ENCODE measurements at regions not wholly inside any gene's neighbourhood (a gene's known extent, or its start where the extent isn't known, plus 50 kb on each side); places are given as distances from the start of the nearest gene placed in this dataset.

DNA sequence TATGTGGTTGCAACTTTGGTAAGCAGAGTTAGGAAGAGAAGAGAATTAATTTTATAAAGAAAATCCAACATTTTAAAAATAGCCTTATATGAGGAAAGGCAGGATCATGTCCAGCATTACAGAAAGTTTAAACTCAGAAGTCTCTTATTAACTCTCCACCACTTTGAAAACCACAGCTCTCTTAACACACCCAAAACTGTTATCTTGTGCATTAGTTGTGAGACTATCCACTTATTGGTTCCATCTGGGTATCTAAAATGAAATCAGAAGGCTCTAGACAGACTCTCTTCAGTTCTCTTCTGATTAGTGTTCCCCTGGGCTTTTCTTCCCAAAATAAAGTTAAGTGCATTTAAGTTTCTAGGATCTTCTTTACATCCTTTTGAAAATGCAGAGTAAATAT is 251.5 kb downstream of the TXNL1 start:
- no peak for DNase-seq (ENCODE audit: low read depth)
- TF ChIP-seq, protein P1, sequence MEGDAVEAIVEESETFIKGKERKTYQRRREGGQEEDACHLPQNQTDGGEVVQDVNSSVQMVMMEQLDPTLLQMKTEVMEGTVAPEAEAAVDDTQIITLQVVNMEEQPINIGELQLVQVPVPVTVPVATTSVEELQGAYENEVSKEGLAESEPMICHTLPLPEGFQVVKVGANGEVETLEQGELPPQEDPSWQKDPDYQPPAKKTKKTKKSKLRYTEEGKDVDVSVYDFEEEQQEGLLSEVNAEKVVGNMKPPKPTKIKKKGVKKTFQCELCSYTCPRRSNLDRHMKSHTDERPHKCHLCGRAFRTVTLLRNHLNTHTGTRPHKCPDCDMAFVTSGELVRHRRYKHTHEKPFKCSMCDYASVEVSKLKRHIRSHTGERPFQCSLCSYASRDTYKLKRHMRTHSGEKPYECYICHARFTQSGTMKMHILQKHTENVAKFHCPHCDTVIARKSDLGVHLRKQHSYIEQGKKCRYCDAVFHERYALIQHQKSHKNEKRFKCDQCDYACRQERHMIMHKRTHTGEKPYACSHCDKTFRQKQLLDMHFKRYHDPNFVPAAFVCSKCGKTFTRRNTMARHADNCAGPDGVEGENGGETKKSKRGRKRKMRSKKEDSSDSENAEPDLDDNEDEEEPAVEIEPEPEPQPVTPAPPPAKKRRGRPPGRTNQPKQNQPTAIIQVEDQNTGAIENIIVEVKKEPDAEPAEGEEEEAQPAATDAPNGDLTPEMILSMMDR (conservative IDR thresholded peaks at IDR 0.05; ENCODE audit: low read length), result no peak
- no peak overlapping the region for H3K4me3 ChIP-seq (ENCODE audit: low read length)

DNA sequence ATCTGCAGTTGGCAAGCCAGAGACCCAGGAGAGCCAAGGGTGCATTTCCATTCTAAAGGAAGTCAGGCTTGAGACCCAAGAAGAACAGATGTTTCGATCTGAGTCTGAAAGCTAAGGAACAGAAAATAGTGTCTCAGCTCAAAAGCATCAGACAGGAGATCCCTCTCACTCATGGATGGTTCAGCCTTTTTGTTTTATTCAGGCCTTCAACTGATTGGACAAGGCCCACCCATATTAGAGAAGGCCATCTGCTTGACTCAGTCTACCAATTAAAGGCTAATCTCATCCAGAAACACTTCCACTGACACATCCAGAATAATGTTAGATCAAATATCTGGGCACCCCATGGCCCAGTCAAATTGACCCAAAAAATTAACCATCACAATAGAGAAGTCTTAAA is 255.0 kb downstream of the TXNL1 start:
- TF ChIP-seq, protein P1 (conservative IDR thresholded peaks at IDR 0.05; ENCODE audit: low read length), result no peak
- DNase-seq (ENCODE audit: low read depth), result no peak
- no peak overlapping the region for H3K4me3 ChIP-seq (ENCODE audit: low read length)

DNA sequence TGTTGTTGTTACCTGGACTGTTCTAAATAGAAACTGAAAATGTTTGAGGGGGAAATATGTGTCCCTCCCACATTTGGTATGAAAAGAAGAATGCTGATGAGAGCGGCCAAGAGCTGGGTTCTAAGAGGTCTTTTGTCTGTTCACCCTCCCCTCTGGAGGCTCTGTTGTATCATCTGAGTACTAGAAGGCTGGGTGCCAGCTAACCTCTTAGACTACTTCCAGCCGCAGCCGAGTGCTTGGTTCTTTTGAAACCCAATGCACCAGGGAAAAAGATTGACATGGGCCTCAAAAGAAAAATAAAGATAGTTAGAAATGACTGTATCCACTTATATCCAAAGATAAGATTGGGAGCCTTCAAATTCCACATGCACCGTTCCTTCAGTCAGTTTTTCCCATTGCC is 255.9 kb downstream of the TXNL1 start:
- no peak overlapping the region for H3K4me3 ChIP-seq (ENCODE audit: low read length)
- TF ChIP-seq, protein P1 (conservative IDR thresholded peaks at IDR 0.05; ENCODE audit: low read length), result no peak
- peak; percentile 51 for DNase-seq (ENCODE audit: low read depth)

DNA sequence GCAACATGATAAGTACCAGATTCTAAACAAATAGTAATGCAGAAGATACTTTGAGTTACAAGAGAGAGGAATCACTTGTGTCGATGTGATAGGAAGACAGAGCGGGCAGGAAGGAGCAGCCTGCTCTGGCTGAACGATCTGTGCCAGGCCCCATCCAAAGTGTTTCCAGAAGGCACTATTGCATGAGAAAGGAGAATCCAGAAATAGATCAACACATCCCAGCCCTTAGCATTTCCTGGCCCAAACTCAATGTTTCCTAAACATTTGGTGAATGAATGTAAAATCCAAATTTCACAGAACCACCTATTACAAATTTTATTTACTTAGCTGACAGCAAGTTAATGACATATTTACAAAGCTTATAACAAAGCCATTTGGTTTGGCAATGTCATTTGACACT is 257.2 kb downstream of the TXNL1 start:
- no peak overlapping the region for H3K4me3 ChIP-seq (ENCODE audit: low read length)
- TF ChIP-seq, protein P1 (conservative IDR thresholded peaks at IDR 0.05; ENCODE audit: low read length), result no peak
- peak; percentile 73 for DNase-seq (ENCODE audit: low read depth)

DNA sequence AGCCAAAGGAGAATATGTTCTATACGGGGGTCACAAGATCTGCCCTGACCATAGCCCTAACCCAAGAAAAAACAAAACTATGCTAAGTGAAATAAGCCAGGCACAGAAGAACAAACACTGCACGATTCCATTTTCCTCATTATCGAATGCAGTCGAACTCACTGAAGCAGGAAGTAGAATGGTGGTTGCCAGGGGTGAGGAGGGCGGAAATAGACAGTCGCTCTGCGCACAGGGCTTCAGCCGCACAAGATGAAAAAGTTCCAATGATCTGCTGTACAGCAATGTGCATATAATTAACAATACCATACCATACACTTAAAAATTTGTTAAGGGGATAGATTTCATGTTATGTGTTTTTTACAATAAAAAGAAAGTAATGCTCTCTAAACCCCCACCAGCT is 257.7 kb downstream of the TXNL1 start:
- DNase-seq (ENCODE audit: low read depth), result peak; percentile 57
- TF ChIP-seq, protein P1 (conservative IDR thresholded peaks at IDR 0.05; ENCODE audit: low read length), result no peak
- H3K4me3 ChIP-seq (ENCODE audit: low read length), result no peak overlapping the region

DNA sequence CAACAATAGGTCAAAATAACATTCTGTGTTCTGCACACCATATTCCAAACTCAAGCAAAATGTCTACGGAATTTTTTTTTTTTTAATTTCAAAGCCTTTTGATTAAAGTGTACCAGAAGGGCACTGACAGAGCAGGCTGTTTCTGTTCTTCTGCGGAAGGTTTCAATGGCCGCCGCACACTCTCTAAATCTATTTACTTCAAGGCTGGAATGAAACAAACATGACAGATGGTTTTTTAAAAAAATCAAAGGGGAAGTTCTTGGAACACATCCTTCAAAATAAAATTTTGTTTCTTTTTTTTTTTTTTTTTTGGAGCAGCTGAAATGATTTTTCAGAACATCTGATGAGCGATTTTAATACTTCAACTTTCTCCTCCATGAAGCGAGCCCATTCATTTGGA is 259.1 kb downstream of the TXNL1 start:
- TF ChIP-seq, protein P1 (conservative IDR thresholded peaks at IDR 0.05; ENCODE audit: low read length), result no peak
- H3K4me3 ChIP-seq (ENCODE audit: low read length), result peak overlapping the region; percentile 51
- no peak for DNase-seq (ENCODE audit: low read depth)

DNA sequence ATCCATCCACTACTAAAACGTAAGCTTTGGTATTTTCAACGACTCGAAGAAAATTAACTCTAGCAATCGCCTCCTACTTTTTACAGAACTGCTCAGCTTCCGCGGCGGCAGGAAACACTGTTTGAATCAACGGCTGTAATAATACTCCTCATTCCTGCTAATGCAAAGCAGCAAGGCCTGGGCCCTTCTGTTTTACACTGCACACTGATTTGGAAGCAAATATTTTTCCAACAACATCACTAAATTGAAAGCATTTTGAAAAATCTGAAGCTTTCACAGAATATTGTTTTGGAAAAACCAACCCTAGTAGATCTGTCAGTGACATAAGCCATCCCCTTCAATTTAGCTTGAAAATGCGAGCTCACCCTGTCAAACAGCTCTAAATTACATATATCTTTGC is 261.2 kb downstream of the TXNL1 start:
- peak overlapping the region; percentile 1 for H3K4me3 ChIP-seq (ENCODE audit: low read length)
- TF ChIP-seq, protein P1 (conservative IDR thresholded peaks at IDR 0.05; ENCODE audit: low read length), result no peak
- DNase-seq (ENCODE audit: low read depth), result peak; percentile 53
